GM13976 (cell line): ENCODE measurements at regions not wholly inside any gene's neighbourhood (a gene's known extent, or its start where the extent isn't known, plus 50 kb on each side); places are given as distances from the start of the nearest gene placed in this dataset.
"Not testable (repeated sequence)": the region's sequence is repeated elsewhere in the genome, so short reads cannot be mapped to it uniquely, and the experiment has no call there.

Experiments used
- DNase-seq: peaks from one replicate; pipeline ENCODE4 v3.0.0; 2012; ENCODE audit warnings: low spot score
- CTCF ChIP-seq: IDR thresholded peaks from 2 replicates; pipeline ENCODE4 v1.5.1; 2012; ENCODE audit warnings: borderline replicate concordance, mild to moderate bottlenecking; ENCODE audit not compliant: insufficient read depth; ENCODE audit errors: extremely low read depth, missing control alignments, control extremely low read depth
- in situ Hi-C: fragments of 300-500 bp; cut with MboI; formaldehyde crosslinking; loops from one replicate; pipeline ENCODE4 v1.12.0; 2022; ENCODE audit warnings: low sequenced_read_pairs, mixed read lengths, inconsistent platforms; ENCODE audit not compliant: unreplicated experiment

GRCh38 chr15:77834276-77834990 is 201.7 kb upstream of the LINGO1 start:
- in situ Hi-C loops = no loop called here
- TF ChIP-seq CTCF = no peak
- no peak for DNase-seq

GRCh38 chr15:77832874-77833273 is 200.2 kb upstream of the LINGO1 start:
- TF ChIP-seq CTCF = no peak
- DNase-seq = no peak
- in situ Hi-C loops = no loop called here

DNA sequence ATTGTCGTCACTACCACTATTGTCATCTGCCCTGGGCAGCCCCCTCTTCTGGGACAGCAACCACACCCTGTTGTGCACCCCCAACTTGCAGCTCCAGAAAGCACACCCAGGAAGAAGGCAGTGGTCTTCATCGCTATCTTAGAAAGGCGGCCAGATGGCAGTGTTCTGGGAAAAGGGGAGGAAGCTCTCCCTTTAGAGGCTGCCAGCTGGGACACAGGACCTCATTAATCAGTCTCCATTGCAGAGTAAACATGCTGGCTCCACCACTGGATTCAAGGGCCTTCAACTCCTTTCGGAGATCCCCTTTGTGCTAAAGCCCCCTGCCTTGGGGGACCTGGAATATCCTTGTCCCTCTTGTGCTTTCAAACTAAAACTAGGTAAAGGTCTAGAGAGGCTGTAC is 199.3 kb upstream of the LINGO1 start:
- in situ Hi-C loops = no loop called here
- no peak for DNase-seq
- no peak for TF ChIP-seq CTCF

DNA sequence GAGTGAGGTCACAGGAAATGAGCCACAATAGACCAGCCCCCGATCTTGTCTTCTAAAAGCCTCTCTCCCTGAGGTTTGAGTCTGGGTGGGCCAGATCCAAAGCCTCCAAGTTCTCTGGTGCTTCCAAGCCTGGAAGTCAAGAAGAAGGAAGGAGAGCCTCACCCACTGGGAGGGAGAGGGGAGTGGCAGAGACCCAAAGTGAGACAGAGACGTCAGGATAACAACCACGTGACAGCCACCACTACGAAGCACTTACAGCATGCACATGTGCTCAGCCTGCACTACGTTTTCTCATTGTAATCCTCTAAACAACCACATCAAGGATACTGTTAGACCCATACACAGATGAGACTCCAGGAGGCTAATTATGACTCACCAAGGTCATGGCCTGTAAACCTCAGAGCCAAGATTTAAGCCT is 197.3 kb upstream of the LINGO1 start:
- no peak for DNase-seq
- no peak for TF ChIP-seq CTCF
- in situ Hi-C loops = no loop called here

DNA sequence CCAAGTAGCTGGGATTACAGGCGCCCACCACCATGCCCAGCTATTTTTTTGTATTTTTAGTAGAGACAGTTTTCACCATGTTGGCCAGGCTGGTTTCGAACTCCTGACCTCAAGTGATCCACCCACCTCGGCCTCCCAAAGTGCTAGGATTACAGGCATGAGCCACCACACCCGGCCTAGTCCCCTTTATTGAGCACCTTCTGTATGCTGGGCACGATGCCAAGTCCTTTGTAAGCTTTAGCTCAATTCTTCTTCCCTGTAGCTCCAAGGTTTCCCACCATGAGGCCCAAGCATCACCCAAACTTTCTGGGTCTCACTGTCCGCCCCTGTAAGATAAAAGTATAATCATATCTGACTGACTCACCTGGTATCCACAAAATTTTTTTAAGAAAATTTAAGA is 196.6 kb upstream of the LINGO1 start:
- DNase-seq, in situ Hi-C loops: not testable (repeated sequence)

- no peak for TF ChIP-seq CTCF
- DNase-seq = no peak
- in situ Hi-C loops = no loop called here
These were observed 195.1 kb upstream of the LINGO1 start for GRCh38 chr15:77827860-77828259.

DNA sequence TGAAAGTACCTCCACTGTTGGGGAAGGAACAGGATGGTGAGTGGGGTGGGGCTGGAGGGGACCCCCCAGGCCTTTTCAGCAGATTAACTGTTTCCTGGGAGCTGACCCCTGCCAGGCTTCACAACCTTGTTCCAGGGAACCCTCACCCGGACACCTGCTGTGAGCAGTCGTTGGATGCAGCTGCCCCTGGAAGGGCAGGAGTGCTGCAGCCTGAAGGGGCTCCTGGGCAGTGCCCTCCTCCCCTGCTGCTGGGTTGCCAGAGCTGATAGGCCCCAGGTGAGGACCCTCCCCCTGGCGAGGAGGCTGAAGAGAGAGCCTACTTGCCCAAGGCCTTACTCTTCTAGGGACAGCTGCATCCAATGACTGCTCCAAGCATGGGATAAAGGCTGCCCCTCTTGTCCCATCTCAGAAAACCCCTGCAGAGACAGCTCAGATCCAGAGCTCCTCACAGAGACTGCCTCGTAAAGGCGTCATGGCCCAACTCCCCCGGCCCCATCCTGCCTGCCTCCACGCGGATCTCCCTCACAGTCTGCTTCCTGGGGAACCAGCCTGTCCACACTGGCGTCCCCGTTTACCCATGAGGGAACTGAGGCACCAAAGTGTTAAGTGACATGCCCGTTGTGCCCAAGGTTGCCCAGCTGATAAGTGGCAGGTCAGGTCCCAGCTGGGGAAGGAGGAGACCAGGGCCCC is 193.4 kb upstream of the LINGO1 start:
- in situ Hi-C loops = no loop called here
- no peak for DNase-seq

More for the DNA sequence above, 193.4 kb upstream of the LINGO1 start:
- TF ChIP-seq CTCF = no peak
